Esophagus muscularis mucosa (tissue), 3 donors: ENCODE measurements at regions not wholly inside any gene's neighbourhood (a gene's known extent, or its start where the extent isn't known, plus 50 kb on each side); places are given as distances from the start of the nearest gene placed in this dataset.

Source experiments
- CTCF ChIP-seq, 3 experiments: fragments of 200-600 bp in 2 of 3; fragments of 450-650 bp in 1 of 3; sonication (generic) in 2 of 3; IDR thresholded peaks; one replicate each; pipeline ENCODE4 v1.5.1; 2017 to 2019; ENCODE audit warnings: antibody characterized with exemption in 3 of 3, mild to moderate bottlenecking in 2 of 3, moderate library complexity in 1 of 3
- POLR2A ChIP-seq: fragments of 450-650 bp; IDR thresholded peaks from one replicate; pipeline ENCODE4 v1.6.1; 2017; ENCODE audit warnings: antibody characterized with exemption, moderate library complexity, mild to moderate bottlenecking, low read depth
- POLR2AphosphoS5 ChIP-seq, 2 donors: sonication (generic); formaldehyde crosslinking; IDR thresholded peaks; one replicate each; pipeline ENCODE4 v1.6.1; 2017; ENCODE audit warnings: antibody characterized with exemption in 2 of 2

- TF ChIP-seq POLR2A (no peak), CTCF (IDR thresholded peaks at IDR 0.05) (no peak), POLR2AphosphoS5 (IDR thresholded peaks at IDR 0.05) (no peak)
Observed at GRCh38 chr6:3900744-3901336, 51.7 kb downstream of the FAM50B start.
